ENCODE measurements at regions not wholly inside any gene's neighbourhood (a gene's known extent, or its start where the extent isn't known, plus 50 kb on each side); places are given as distances from the start of the nearest gene placed in this dataset.

GRCh38 chr11:70842701-70843100, 409.7 kb downstream of the SHANK2 start:
- no peak overlapping the region for H3K4me3 ChIP-seq (ENCODE audit: low read length)
- no peaks in the 10 kb centered on the region for H3K4me1 ChIP-seq (ENCODE audit: control insufficient read depth, insufficient read depth, low read length)
- H3K27ac Mint-ChIP-seq: no peak overlapping the region
- TF ChIP-seq CTCF (IDR thresholded peaks at IDR 0.05): no peak
- H3K4me1 Mint-ChIP-seq: no peaks in the 10 kb centered on the region
- H3K27me3 Mint-ChIP-seq (ENCODE audit: low read depth in 2 of 2): peaks cover 0 to 3% of the 10 kb centered on the region in 2 donors
- 81% methylated on average over 14 of the region's 14 CpGs for WGBS (ENCODE audit: insufficient coverage)
- DNase-seq (no peak), ATAC-seq (no peak)
- intact Hi-C loops (cut with micrococcal nuclease): no loop called here
- no peaks in the 10 kb centered on the region for H3K36me3 ChIP-seq (ENCODE audit: control insufficient read depth, insufficient read depth, low read length)
- H3K27me3 ChIP-seq (ENCODE audit: control insufficient read depth, insufficient read depth, low read length): peaks cover 3% of the 10 kb centered on the region
- H3K4me3 Mint-ChIP-seq: no peak overlapping the region
- no peaks in the 10 kb centered on the region for H3K36me3 Mint-ChIP-seq
- H3K9me3 ChIP-seq (ENCODE audit: control insufficient read depth, insufficient read depth, low read length): no peaks in the 10 kb centered on the region
- H3K9me3 Mint-ChIP-seq: no peaks in the 10 kb centered on the region
- no peak overlapping the region for H3K27ac ChIP-seq (ENCODE audit: low read length)

GRCh38 chr11:70843906-70844305, 408.5 kb downstream of the SHANK2 start:
- Mint-ChIP-seq H3K27me3 (ENCODE audit: low read depth in 2 of 2) (no peaks in the 10 kb centered on the region), H3K9me3 (no peaks in the 10 kb centered on the region), H3K4me1 (no peaks in the 10 kb centered on the region), H3K36me3 (no peaks in the 10 kb centered on the region), H3K27ac (no peak overlapping the region), H3K4me3 (no peak overlapping the region)
- ATAC-seq: no peak
- H3K9me3 ChIP-seq (ENCODE audit: control insufficient read depth, insufficient read depth, low read length): no peaks in the 10 kb centered on the region
- no peak overlapping the region for H3K27ac ChIP-seq (ENCODE audit: low read length)
- no peaks in the 10 kb centered on the region for H3K36me3 ChIP-seq (ENCODE audit: control insufficient read depth, insufficient read depth, low read length)
- no peak for TF ChIP-seq CTCF (IDR thresholded peaks at IDR 0.05)
- H3K4me1 ChIP-seq (ENCODE audit: control insufficient read depth, insufficient read depth, low read length): no peaks in the 10 kb centered on the region
- no peak for DNase-seq
- 86% methylated on average over 6 of the region's 6 CpGs for WGBS (ENCODE audit: insufficient coverage)
- peaks cover 3% of the 10 kb centered on the region for H3K27me3 ChIP-seq (ENCODE audit: control insufficient read depth, insufficient read depth, low read length)
- intact Hi-C loops (cut with micrococcal nuclease): no loop called here
- no peak overlapping the region for H3K4me3 ChIP-seq (ENCODE audit: low read length)

- H3K27ac ChIP-seq (ENCODE audit: low read length): no peak overlapping the region
- Mint-ChIP-seq H3K27ac (no peak overlapping the region), H3K36me3 (no peaks in the 10 kb centered on the region), H3K4me3 (no peak overlapping the region), H3K9me3 (no peaks in the 10 kb centered on the region), H3K27me3 (ENCODE audit: low read depth in 2 of 2) (no peaks in the 10 kb centered on the region), H3K4me1 (no peaks in the 10 kb centered on the region)
- 87% methylated on average over 14 of the region's 14 CpGs for WGBS (ENCODE audit: insufficient coverage)
- peaks cover 3% of the 10 kb centered on the region for H3K27me3 ChIP-seq (ENCODE audit: control insufficient read depth, insufficient read depth, low read length)
- DNase-seq (no peak), ATAC-seq (no peak)
- no peaks in the 10 kb centered on the region for H3K4me1 ChIP-seq (ENCODE audit: control insufficient read depth, insufficient read depth, low read length)
- no peak overlapping the region for H3K4me3 ChIP-seq (ENCODE audit: low read length)
- TF ChIP-seq CTCF (IDR thresholded peaks at IDR 0.05): no peak
- H3K36me3 ChIP-seq (ENCODE audit: control insufficient read depth, insufficient read depth, low read length): no peaks in the 10 kb centered on the region
- H3K9me3 ChIP-seq (ENCODE audit: control insufficient read depth, insufficient read depth, low read length): no peaks in the 10 kb centered on the region
- intact Hi-C loops (cut with micrococcal nuclease): no loop called here
These were observed 408.0 kb downstream of the SHANK2 start for GRCh38 chr11:70844387-70844786.

- DNase-seq: no peak
- Histone ChIP-seq H3K4me1 (ENCODE audit: control insufficient read depth, insufficient read depth, low read length) (no peaks in the 10 kb centered on the region), H3K36me3 (ENCODE audit: control insufficient read depth, insufficient read depth, low read length) (no peaks in the 10 kb centered on the region), H3K4me3 (ENCODE audit: low read length) (no peak overlapping the region), H3K9me3 (ENCODE audit: control insufficient read depth, insufficient read depth, low read length) (no peaks in the 10 kb centered on the region), H3K27me3 (ENCODE audit: control insufficient read depth, insufficient read depth, low read length) (peaks cover 3% of the 10 kb centered on the region), H3K27ac (ENCODE audit: low read length) (no peak overlapping the region)
- no peak for ATAC-seq
- H3K27ac Mint-ChIP-seq: no peak overlapping the region
- intact Hi-C loops (cut with micrococcal nuclease): no loop called here
- H3K27me3 Mint-ChIP-seq (ENCODE audit: low read depth in 2 of 2): no peaks in the 10 kb centered on the region
- no peaks in the 10 kb centered on the region for H3K36me3 Mint-ChIP-seq
- H3K4me1 Mint-ChIP-seq: no peaks in the 10 kb centered on the region
- WGBS (ENCODE audit: insufficient coverage): 29% methylated on average over 15 of the region's 16 CpGs
- no peaks in the 10 kb centered on the region for H3K9me3 Mint-ChIP-seq
- no peak for TF ChIP-seq CTCF (IDR thresholded peaks at IDR 0.05)
- no peak overlapping the region for H3K4me3 Mint-ChIP-seq
These were observed 406.8 kb downstream of the SHANK2 start for GRCh38 chr11:70845591-70846041.
